Dermis blood vessel endothelial cell (primary cell): ENCODE measurements at regions not wholly inside any gene's neighbourhood (a gene's known extent, or its start where the extent isn't known, plus 50 kb on each side); places are given as distances from the start of the nearest gene placed in this dataset.
"Not testable (repeated sequence)": the region's sequence is repeated elsewhere in the genome, so short reads cannot be mapped to it uniquely, and the experiment has no call there.

Experiments
- DNase-seq: peaks from one replicate; pipeline ENCODE4 v3.0.0; 2010

DNA sequence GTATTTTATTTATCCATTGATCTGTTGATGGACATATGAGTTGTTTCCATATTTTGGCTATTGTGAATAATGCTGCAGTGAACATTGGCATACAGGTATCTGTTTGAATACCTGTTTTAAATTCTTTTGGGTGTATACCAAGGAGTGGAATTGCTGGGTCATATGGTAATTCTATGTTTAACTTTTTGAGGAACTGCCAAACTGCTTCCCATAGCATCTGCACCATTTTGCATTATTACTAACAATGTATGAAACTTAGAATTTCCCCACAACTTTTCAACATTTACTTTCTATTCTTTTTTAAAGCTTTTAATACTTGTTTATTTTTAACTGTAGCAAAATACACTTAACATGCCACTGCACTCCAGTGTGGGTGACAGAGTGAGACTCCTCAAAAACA is 57.0 kb upstream of the MSN start:
- DNase-seq, result no peak

DNA sequence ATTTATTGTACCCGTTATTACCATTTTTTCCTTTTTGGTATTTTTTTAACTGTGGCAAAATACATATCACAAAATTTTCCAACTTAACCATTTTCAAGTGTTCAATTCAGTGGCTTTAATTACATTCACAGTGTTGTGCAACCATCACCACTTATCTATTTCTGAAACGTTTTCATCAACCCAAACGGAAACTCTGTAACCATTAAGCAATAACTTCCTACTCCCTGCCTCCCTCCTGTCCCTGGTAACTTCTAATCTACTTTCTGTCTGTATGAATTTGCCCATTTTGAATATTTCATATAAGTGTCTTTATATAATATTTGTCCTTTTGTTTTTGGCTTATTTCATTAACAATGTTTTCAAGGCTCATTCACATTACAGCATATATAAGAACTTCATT is 57.4 kb upstream of the MSN start:
- DNase-seq, result no peak

DNA sequence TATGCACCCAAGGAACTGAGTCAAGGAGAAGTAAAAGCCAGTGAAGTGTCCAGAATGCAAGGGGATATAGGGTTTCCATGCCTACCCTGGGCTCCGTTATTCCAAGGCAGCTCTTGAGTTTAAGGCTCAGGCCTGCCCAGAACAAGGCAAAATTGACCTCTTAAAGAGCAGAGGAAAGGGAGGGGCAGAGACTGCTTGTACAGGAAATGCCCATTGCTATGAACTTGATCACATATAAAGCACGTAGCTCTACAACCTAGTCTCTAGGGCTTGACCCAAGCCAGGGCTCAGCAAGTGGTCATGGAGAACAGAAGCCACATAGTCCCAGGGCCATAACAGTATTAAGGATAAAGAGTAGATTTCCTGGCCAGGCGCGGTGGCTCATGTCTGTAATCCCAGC is 58.2 kb upstream of the MSN start:
- DNase-seq, result no peak

DNA sequence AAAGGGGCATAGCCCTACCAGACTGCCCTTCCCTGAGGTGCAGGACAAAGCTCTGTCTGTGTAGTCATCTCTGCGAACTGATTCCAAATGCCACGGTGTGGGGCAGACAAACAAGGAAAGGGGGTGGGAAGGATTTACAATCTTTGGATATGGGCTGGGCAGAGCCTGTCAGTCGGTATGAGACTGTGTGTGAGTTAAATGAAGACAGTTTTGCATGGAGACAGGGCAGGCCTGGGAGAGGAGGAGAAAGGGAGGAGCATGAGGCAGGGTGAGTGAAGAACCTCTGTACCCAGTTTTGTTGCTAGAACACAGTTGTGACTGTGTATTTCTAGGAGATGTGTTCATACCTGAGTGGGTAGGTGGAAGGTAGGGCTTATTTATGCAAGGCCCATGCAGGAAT is 59.4 kb upstream of the MSN start:
- DNase-seq, result no peak

DNA sequence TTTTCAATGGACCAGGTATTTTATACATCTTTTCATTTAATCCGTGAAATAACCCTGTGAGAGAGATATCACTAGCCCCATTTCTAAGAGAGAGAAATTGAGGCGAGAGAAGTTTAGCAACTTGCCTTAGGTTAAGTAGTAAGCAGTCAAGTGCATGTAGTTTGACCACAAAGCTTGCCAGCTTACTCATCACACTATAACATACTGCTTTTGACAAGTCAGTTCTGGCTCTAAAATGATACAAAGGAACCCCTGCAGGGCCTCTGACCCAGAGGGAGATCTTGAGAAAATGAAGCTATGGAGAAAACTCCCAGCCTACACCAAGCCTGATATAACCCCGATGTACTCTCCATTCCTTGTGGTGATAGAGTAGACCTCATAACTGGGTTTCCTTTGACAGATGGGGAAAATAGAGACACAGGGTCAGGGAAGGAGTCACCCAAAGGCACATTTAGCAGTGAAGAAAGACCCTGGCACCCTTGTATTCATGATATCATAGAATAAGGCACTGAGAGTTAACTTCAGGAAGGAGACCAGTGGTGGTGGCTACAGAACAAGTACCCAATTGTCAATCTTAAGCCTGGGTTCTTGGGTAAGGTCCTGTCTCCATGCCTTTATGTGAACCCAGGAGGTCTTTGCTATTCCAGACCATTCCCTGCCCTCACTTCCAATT is 60.2 kb upstream of the MSN start:
- no peak for DNase-seq

DNA sequence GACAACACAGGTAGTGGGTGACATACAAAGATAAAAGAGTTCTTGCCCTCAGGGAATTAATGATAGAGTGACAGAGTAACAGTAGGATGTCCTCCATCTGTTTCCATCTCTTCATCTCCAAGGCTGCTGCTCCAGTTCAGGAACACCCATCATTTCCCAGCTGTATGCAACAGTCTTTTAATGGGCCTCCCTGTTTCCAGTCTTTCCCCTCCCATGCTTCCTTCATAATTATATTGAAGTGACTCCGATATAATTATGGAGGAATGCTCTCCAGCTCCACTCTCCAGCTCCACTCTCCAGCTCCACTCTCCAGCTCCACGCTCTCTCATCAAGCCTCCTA is 65.3 kb upstream of the MSN start:
- no peak for DNase-seq

DNA sequence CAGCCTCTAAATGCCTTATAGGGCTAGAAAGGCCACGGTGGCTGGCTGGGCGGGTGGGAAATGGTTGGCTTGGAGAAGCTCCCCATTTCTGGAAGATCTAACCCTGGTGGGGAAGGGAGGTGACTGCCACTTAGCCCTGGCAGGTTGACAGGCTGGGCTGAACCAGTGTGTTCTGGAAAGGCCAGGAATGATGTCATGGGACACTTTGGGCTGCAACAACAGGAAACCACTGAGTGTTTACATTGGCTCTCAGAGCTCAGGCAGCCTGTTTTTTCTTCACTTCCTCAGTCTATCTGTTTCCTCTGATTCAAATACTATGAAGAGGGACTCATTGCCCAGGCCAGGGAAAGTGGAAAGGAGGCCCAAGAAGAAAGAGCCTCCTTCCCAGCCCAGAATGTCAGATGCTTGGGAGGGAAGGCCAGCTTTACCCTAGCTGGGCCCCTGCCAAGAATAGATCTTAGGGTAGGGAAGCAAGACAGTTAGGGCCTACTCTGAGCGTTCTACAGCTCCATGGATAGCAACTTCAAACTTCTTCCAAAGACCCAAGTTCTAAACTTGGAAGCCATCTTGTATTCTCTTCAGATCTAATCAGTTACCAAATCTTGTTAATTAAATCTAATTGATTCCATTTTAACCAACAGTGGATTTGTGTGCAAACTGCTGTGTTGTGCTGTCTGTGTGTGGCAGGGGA is 65.8 kb upstream of the MSN start:
- DNase-seq, result peak; percentile 97

DNA sequence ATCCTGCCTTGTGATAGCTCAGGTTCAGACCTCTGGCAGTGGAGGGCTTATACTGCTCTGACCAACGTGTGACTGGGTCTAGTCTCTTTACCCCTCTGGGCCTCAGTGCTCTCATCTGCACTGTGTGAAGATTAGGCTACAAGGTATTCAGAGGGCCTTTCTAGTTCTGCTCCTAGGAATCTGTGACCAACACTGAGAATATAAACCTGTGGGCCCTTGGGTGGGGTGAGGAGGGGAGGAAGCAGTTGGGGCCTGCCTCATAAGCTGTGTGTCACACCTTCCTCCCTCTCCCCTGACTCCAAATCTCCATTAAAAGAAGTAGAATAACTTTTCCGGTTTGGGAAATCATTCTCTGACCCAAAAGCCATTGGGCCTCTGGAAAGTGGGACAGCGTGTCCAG is 66.3 kb upstream of the MSN start:
- DNase-seq, result no peak

DNA sequence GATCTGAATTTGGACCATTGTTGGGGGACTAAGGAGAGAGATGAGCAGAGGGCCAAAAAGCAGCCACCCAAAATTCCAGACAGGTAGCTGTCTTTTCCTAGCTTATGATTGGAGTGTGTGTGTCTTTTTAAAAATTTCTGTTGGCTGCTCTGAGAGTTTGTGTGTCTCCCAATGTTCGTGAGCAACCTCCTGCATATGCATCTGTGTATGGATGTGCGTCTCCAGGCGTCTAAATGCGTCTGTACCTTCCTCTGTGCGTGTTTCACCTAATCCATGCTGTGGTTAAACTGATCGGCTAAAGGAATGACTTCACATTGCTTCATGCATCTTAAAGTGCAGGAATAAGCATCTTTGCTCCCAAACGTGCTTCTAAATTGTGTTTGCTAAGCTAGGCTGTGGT is 65.5 kb upstream of the LAS1L start:
- no peak for DNase-seq

DNA sequence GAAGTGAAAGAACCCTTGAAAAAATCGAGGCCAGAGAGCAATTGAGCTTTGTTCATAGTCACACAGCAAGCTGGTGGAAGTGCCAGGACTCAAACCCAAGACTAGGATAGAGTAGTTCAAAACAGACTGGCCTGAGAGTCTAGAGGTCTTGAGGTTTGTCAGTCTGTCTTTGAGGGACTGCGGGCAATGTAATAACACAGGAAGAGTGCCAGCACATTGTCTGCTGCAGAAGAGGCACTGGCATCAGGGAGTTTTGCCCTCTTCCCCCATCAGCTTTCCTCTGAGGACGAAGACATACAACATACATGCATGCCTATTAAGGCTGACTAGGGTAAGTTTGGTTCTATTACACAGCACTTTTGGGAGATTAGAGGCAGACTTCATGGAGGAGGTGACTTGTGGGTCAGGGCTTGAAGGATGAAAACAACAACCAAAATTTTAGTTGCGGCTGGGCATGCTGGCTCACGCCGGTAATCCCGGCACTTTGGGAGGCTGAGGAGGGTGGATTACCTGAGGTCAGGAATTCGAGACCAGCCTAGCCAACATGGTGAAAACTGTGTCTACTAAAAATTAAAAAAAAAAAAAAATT is 64.1 kb upstream of the LAS1L start:
- DNase-seq, result no peak

DNA sequence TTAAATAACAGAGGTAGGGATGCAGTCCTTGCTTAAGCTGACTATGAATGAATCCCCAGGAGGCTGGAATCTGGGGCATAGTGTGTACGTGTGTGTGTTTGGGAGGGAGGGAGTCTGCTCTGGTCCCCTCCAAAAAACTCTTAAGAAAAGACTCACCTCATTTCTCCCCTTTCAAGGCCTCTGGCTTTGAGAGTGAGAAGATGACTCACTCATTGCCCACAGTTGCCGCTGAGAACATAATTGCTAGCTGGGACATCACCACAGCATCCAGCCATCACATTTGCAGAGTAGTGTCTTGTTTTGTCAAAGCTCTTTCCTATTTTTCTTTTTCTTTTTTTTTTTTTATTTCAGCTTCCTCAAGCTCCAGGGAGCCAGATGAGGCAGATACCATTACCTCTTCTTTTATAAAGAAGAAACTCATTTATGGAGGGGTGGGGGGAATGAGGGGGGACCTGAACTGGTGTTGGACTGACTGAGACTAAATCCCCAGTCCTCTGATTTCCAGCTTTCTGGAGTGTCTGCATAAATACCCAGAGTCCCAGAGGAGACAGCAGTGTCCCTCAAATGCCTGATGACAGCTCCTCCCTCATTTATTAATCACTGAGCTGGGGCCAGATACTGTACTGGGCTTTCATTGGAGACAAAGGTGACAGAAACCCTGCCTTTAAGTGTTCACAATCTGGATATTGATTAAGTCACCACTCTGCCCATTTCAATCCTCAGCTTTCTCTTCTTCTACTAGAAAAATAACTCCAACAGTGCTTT is 61.9 kb upstream of the LAS1L start:
- DNase-seq, result peak; percentile 61

DNA sequence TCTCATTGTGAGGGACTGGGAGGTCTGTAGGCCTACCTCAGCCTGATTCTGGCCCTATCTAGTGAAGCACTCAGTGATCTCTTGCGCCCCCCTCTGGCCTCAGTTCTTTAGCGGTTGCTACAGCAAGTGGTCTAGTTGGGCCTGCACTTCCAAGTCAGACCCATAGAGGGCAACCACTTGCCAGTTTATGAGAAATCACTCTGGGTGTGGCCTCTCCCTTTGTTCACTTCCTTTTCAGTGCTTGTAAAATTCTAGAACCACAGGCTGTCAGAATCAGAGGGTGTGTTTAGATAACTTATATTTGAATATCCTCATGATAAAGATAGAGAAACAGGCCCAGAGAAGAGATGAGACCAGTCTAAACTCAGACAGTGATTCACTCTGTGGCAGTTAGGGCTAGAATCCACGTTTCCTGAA is 60.9 kb upstream of the LAS1L start:
- peak; percentile 93 for DNase-seq

DNA sequence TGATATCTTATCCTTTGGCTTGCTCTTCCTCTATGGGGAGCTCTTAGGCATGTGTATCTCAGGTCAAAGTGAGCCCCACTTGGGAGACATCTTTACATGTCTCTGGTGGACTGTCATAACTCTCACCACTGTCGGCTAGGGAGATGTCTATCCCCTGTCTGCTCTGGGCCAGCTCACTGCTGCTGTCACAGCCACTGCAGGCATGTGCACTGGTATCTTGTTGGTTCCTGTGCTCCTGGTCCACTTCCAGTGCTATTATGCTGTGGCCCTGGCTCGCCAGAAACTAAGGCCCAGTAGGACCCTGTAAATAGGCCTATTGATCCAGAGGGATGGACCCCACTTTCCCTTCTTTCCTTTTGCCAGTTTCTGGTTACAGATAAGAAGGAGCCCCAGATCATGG is 56.6 kb upstream of the LAS1L start:
- no peak for DNase-seq

DNA sequence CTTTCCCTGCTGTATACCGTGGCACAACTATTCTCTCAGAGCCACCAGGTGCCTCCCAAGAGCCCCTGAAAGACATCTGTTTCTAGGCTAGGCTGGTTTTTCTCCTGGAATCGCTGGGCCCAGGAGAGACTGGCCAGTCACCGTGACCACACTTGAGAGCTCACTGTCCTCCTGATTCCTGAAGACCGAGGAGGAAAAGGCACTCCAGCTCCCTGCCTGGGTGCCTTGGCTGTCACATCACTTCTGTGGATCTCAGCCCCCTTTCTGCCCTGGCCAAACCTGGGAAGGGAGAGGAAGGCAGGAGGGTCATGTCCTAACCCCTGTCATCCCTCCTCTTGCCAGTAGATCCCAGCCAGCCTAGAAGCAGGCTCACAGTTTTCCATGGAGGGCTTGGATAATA is 54.7 kb upstream of the LAS1L start:
- no peak for DNase-seq

DNA sequence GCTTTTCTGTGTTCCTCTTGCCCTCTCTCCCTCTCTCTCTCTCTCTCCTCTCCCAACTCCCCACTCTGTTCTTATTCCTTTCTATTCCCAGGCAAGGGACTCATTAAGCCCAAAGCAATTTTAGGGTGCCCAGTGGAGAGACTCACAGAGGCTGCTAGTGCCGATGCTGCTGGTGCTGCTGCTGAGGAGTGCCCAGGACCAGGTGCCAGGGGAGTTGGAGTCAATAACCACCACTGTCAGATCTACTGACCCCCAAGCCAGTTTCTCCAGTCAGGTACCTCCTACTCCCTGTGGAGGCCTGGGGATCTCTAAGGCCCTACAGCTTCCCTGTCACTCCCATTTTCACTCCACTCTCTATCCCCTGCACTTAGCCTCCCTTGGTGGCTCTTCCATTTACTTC is 54.2 kb upstream of the LAS1L start:
- DNase-seq, result no peak

DNA sequence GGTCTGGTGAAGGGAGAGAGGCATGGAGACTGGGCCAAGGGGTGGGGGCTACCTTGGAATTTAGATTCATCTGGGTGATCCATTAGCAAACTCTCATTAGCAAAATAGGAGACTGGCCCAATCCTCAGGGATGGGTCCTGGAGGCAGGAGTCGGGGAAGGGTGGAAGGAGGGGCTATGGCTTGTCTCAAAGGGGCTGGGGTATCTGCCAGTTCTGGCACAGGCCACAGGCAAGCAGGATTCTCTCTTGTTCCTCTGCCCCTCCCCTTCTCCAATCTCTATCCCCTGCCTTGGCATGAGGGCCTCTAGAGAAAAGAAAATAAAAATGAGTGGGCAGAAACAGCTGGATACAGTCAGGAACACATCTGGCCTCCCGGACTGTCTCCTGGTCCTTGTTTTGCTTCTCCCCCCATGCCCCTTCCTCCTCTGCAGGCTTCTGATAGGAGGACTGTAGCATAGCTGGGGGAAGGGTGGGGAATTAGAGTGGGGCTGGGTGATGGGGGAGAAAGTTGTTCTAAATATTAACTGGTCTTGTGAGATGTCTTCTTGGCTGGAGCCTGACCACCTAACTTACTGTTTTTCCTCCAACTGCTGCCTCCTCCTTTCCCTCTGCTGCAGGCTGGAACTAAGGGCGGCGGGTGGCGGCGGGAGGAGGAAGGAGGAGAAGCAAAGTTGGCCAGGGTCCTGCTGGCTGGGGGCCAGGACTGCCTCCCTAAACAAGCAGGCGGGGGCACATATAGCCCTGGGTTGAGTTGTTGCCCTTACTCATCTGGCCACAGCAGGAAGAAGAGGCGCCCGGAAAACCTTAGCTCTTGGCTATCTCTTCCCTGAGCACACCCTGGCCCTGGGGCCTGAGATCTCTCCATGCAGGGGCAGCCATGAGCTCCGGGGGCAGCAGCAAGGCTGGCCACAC is 53.3 kb upstream of the LAS1L start:
- peak; percentile 49 for DNase-seq

DNA sequence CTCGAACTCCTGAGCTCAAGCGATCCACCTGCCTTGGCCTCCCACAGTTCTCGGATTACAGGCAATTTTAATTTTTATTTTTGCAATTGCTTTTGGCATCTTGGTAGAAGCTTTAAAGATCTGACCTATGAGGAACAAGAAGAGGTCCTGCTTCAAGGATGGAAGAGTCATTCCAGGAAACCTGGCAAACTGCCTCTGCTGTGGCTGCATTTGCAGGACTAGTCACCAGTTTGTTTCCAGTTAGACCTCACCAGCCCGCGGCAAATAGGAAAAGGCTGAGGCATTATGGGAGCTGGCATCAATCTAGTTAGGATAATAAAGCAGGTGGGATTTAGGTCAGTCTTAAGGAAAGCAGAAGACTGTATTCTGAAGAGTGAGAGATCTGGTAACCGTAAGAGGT is 51.9 kb upstream of the LAS1L start:
- DNase-seq, result peak; percentile 33

DNA sequence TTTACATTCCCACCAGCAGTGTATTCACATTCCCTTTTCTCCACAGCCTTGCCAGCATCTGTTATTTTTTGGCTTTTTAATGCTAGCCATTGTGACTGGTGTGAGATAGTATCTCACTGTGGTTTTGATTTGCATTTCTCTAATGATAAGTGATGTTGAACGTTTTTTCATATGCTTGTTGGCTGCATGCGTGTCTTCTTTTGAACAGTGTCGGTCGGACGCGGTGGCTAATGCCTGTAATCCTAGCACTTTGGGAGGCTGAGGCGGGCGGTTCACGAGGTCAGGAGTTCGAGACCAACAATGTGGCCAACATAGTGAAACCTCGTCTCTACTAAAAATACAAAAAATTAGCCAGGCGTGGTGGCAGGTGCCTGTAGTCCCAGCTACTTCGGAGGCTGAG is 50.6 kb upstream of the LAS1L start:
- not testable (repeated sequence) for DNase-seq
